ENCODE measurements at regions not wholly inside any gene's neighbourhood (a gene's known extent, or its start where the extent isn't known, plus 50 kb on each side); places are given as distances from the start of the nearest gene placed in this dataset.

- intact Hi-C loops (cut with micrococcal nuclease): no loop called here
- no peak overlapping the region for H3K14ac ChIP-seq (replicated peaks; ENCODE audit: low read depth, low read length)
- H3K36me3 ChIP-seq (ENCODE audit: control insufficient read depth, insufficient read depth, low read length): no peaks in the 10 kb centered on the region
- no TSS peak for BruUV-seq (replicated peaks)
- CTCF ChIA-PET: no interaction called here
- no peak overlapping the region for H3K4me3 ChIP-seq (ENCODE audit: insufficient read depth, low read depth, low read length)
- no peaks in the 10 kb centered on the region for H4K20me1 ChIP-seq (ENCODE audit: insufficient read depth, low read length)
- no CpG with 5 or more reads among the region's 4 CpGs for WGBS, 2 experiments (ENCODE audit: extremely low coverage in 2 of 2, insufficient read length in 1 of 2)
- H2BK15ac ChIP-seq (ENCODE audit: low read depth, low read length): no peak overlapping the region
- no peak overlapping the region for H4K8ac ChIP-seq (ENCODE audit: low read depth in 2 of 2, low read length in 2 of 2)
- no peaks in the 10 kb centered on the region for H3K27me3 ChIP-seq (ENCODE audit: control insufficient read depth, insufficient read depth, low read length)
- no peak overlapping the region for H2BK120ac ChIP-seq (ENCODE audit: low read depth, low read length)
- no peak overlapping the region for H3K18ac ChIP-seq (ENCODE audit: low read depth, low read length)
- POLR2A ChIA-PET (ENCODE audit: unreplicated experiment): no interaction called here
- H3K9me1 ChIP-seq (ENCODE audit: insufficient read depth, low read length): no peaks in the 10 kb centered on the region
- DNase-seq (no peak), ATAC-seq (ENCODE audit: low read depth) (no peak)
- H2AK5ac ChIP-seq (ENCODE audit: low read depth, low read length): no peak overlapping the region
- no peak overlapping the region for H2AK9ac ChIP-seq (replicated peaks; ENCODE audit: low read depth, low read length, poor library complexity)
- H3K9ac ChIP-seq (ENCODE audit: low read depth, low read length): no peak overlapping the region
- no peak overlapping the region for H3K4me2 ChIP-seq (ENCODE audit: low read depth, low read length)
- dilution Hi-C loops (cut with HindIII; ENCODE audit: low sequenced_read_pairs, unreplicated experiment): no loop called here
- no peak overlapping the region for H3K4ac ChIP-seq (ENCODE audit: low read depth, low read length)
- H4K91ac ChIP-seq (ENCODE audit: insufficient read depth, low read depth, low read length): no peak overlapping the region
- no peak overlapping the region for H3K56ac ChIP-seq (ENCODE audit: extremely low read depth, insufficient read depth, low read length)
- H3K9me3 ChIP-seq (ENCODE audit: control insufficient read depth, insufficient read depth, low read length): peaks cover 2% of the 10 kb centered on the region; the same call in 1 of the 2 replicates
- H3K27ac ChIP-seq (ENCODE audit: insufficient read depth, low read length): no peak overlapping the region
- H3K4me1 ChIP-seq (ENCODE audit: control insufficient read depth, insufficient read depth, low read length): no peaks in the 10 kb centered on the region
- in situ Hi-C loops (cut with MboI; ENCODE audit: low sequenced_read_pairs): no loop called here
- no peak overlapping the region for H3K23ac ChIP-seq (ENCODE audit: low read depth, low read length)
- no peak for TF ChIP-seq MXI1 (IDR thresholded peaks at IDR 0.05; ENCODE audit: borderline replicate concordance, low read depth, low read length)
- peak; percentile 43; the same call in 1 of the 2 replicates for TF ChIP-seq MAFK (IDR thresholded peaks at IDR 0.05; ENCODE audit: low read depth, low read length)
- TF ChIP-seq USF2 (IDR thresholded peaks at IDR 0.05; ENCODE audit: low read depth, low read length): no peak
- TF ChIP-seq SMC3 (IDR thresholded peaks at IDR 0.05; ENCODE audit: low read depth, low read length): no peak
- no peak overlapping the region for H2BK20ac ChIP-seq (ENCODE audit: low read depth, low read length)
- no peak overlapping the region for H4K5ac ChIP-seq (ENCODE audit: low read depth, low read length)
- H2BK5ac ChIP-seq (ENCODE audit: low read depth, low read length, poor library complexity, severe bottlenecking): no peak overlapping the region
- H3K79me1 ChIP-seq (ENCODE audit: low read depth in 1 of 2, low read length in 2 of 2): no peaks in the 10 kb centered on the region
- no peak overlapping the region for H2AFZ ChIP-seq (replicated peaks; ENCODE audit: low read length, poor library complexity)
These were observed 1041.1 kb upstream of the FOXG1 start for GRCh38 chr14:27725482-27725881.

Data from IMR-90 (cell line).